Erythroblast (primary cell): ENCODE measurements at regions not wholly inside any gene's neighbourhood (a gene's known extent, or its start where the extent isn't known, plus 50 kb on each side); places are given as distances from the start of the nearest gene placed in this dataset.

Source experiments
- GATA1 ChIP-seq: IDR thresholded peaks from 2 replicates; pipeline ENCODE4 v1.6.1; 2011; ENCODE audit warnings: low read depth, mild to moderate bottlenecking, control low read depth, low read length, moderate library complexity
- POLR2A ChIP-seq: IDR thresholded peaks from 2 replicates; pipeline ENCODE4 v1.6.1; 2011; ENCODE audit warnings: mild to moderate bottlenecking, low read length

DNA sequence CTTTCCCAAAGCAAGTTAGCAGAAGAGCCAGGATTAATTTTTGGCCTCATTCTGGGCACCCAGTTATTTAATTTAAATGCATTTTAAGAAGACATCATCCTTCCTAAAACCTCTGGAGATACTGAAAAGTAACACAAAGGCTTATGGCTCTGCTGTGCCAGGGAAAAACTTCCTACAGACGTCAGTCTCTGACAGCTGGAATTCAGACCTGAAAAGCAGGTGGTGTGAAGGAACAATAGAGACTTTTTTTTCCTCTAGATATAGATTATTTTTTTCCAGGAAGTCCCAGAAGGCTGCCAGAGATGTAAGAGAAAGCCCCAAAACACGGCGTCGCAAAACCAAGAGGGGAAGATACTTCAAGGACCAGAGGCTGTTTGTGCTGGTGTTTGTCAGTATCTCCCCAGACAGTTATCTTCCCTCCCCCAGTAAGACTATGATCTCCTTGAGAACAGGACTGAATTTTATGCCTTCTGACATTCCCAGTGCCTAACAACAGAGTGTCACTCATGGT lies 88.7 kb upstream of the RASEF start:
- TF ChIP-seq POLR2A, result no peak
- no peak for TF ChIP-seq GATA1
